ENCODE measurements at regions not wholly inside any gene's neighbourhood (a gene's known extent, or its start where the extent isn't known, plus 50 kb on each side); places are given as distances from the start of the nearest gene placed in this dataset.
"Not testable (repeated sequence)": the region's sequence is repeated elsewhere in the genome, so short reads cannot be mapped to it uniquely, and the experiment has no call there.

GRCh38 chr7:5121256-5121655 is 68.8 kb upstream of the WIPI2 start:
- not testable (repeated sequence) for DNase-seq (ENCODE audit: low read depth)

GRCh38 chr7:5131238-5131637 is 58.8 kb upstream of the WIPI2 start:
- DNase-seq (ENCODE audit: low read depth) = not testable (repeated sequence)

GRCh38 chr7:5132539-5132938 is 57.5 kb upstream of the WIPI2 start:
- DNase-seq (ENCODE audit: low read depth) = no peak

- peak; percentile 36 for DNase-seq (ENCODE audit: low read depth)
Observed at GRCh38 chr7:5139998-5140397, 50.0 kb upstream of the WIPI2 start.

All from Daoy (cell line).